ENCODE measurements at regions not wholly inside any gene's neighbourhood (a gene's known extent, or its start where the extent isn't known, plus 50 kb on each side); places are given as distances from the start of the nearest gene placed in this dataset.

GRCh38 chr3:102360183-102360860 lies 74.5 kb upstream of the ZPLD1 start:
- TF ChIP-seq CTCF (IDR thresholded peaks at IDR 0.05; ENCODE audit: poor library complexity) (no peak), EZH2 (IDR thresholded peaks at IDR 0.05; ENCODE audit: borderline replicate concordance) (no peak), EZH2phosphoT487 (IDR thresholded peaks at IDR 0.05; ENCODE audit: low read depth, severe bottlenecking, unreplicated experiment) (no peak)
